K562 (cell line): ENCODE measurements at regions not wholly inside any gene's neighbourhood (a gene's known extent, or its start where the extent isn't known, plus 50 kb on each side); places are given as distances from the start of the nearest gene placed in this dataset.

ENCODE experiments used
- ATAC-seq: fragments of 200-7000 bp; cut with Tn5 transposase; 3 replicates; pipeline ENCODE4 v1.9.1; 2020; ENCODE audit warnings: moderate library complexity
- BruUV-seq: library from RNA; stranded (reverse); fragments of 400-500 nt; replicated peaks from 2 replicates; lab custom pipeline; 2021; lab: Mats Ljungman, UMichigan
- CTCF ChIA-PET: fragments of 300-600 bp; formaldehyde crosslinking; extraction: SDS; loops from one replicate; lab custom pipeline; 2021; ENCODE audit warnings: low intra/inter-chr PET ratio; lab: Yijun Ruan, JAX
- POLR2A ChIA-PET: fragments of 300-600, 350-650 bp; sonication (Branson Sonifier 250); formaldehyde crosslinking; extraction: SDS; loops from one replicate; lab custom pipeline; 2021; ENCODE audit warnings: antibody characterized with exemption, inconsistent platforms; lab: Yijun Ruan, JAX
- DNase-seq, 4 experiments: peaks; one replicate each; pipeline versions ENCODE4 v3.0.0 to v3.0.0-alpha.2; 2011 to 2018; ENCODE audit warnings: low spot score in 3 of 4, mixed read lengths in 3 of 4; ENCODE audit errors: extremely low read depth in 1 of 4
- FAIRE-seq: peaks from 2 replicates; lab custom pipeline; 2011; peaks lifted over from hg19 to GRCh38; lab: Jason Lieb, UNC
- H2AFZ ChIP-seq: 2 replicates; pipeline ENCODE4 v1.6.0; 2011; ENCODE audit warnings: low read depth, low read length, control low read depth, inconsistent platforms
- H3K27ac ChIP-seq: fragments of 200-600 bp; 3 replicates; pipeline ENCODE4 v1.8.0; 2011; ENCODE audit warnings: low read depth, mild to moderate bottlenecking, control low read depth, inconsistent platforms, low read length, moderate library complexity, mixed read lengths; ENCODE audit errors: extremely low read depth
- H3K27me3 ChIP-seq, 2 experiments: fragments of 300-600 bp in 1 of 2; 2 replicates in 1 of 2; 3 replicates in 1 of 2; pipeline versions ENCODE4 v1.6.0 to v1.8.0; 2011; ENCODE audit warnings: inconsistent platforms in 2 of 2, low read length in 2 of 2, mild to moderate bottlenecking in 1 of 2, mixed read lengths in 1 of 2, moderate library complexity in 1 of 2; ENCODE audit not compliant: control insufficient read depth in 2 of 2, insufficient read depth in 2 of 2
- H3K36me3 ChIP-seq: fragments of 300-600 bp; 3 replicates; pipeline ENCODE4 v1.8.0; 2011; ENCODE audit warnings: mild to moderate bottlenecking, low read length, inconsistent platforms; ENCODE audit not compliant: control insufficient read depth, insufficient read depth
- H3K4me1 ChIP-seq, 2 experiments: fragments of 200-600 bp in 1 of 2; replicated peaks in 1 of 2; 2 replicates in 1 of 2; 3 replicates in 1 of 2; pipeline versions ENCODE4 v1.5.1 to v1.8.0; 2011; ENCODE audit warnings: inconsistent platforms in 2 of 2, low read length in 2 of 2, mild to moderate bottlenecking in 1 of 2, mixed read lengths in 1 of 2, moderate library complexity in 1 of 2; ENCODE audit not compliant: control insufficient read depth in 2 of 2, insufficient read depth in 2 of 2
- H3K4me2 ChIP-seq: 2 replicates; pipeline ENCODE4 v1.6.1; 2011; ENCODE audit warnings: low read length, control low read depth, inconsistent platforms, mixed read lengths; ENCODE audit not compliant: insufficient read depth
- H3K4me3 ChIP-seq: fragments of 200-600 bp; sonication (generic), shearing (Covaris generic); 2 replicates; pipeline ENCODE4 v1.5.1; 2016; ENCODE audit warnings: control low read depth, inconsistent platforms
- H3K79me2 ChIP-seq: fragments of 200-600 bp; 3 replicates; pipeline ENCODE4 v1.8.0; 2011; ENCODE audit warnings: low read length, inconsistent platforms; ENCODE audit not compliant: control insufficient read depth, insufficient read depth
- H3K9ac ChIP-seq, 2 experiments: 2 replicates each; pipeline versions ENCODE4 v1.6.0 to v1.6.1; 2011; ENCODE audit warnings: low read depth in 2 of 2, low read length in 2 of 2, control low read depth in 1 of 2, inconsistent platforms in 1 of 2, mild to moderate bottlenecking in 1 of 2, mixed read lengths in 1 of 2; ENCODE audit not compliant: insufficient read depth in 1 of 2
- H3K9me1 ChIP-seq: one replicate; pipeline ENCODE4 v1.6.0; 2011; ENCODE audit warnings: inconsistent platforms, mild to moderate bottlenecking, low read length, moderate library complexity; ENCODE audit not compliant: control insufficient read depth, insufficient read depth
- H3K9me3 ChIP-seq: replicated peaks from 2 replicates; pipeline ENCODE4 v1.5.1; 2011; ENCODE audit warnings: low read depth, low read length, inconsistent platforms; ENCODE audit not compliant: control insufficient read depth, insufficient read depth
- H4K20me1 ChIP-seq: replicated peaks from 2 replicates; pipeline ENCODE4 v1.6.1; 2011; ENCODE audit warnings: low read length, inconsistent platforms, mixed read lengths; ENCODE audit not compliant: control insufficient read depth, insufficient read depth
- FIP1L1 ChIP-seq: fragments of 200-400 bp; formaldehyde crosslinking; IDR thresholded peaks from 2 replicates; pipeline ENCODE4 v1.6.1; 2018; ENCODE audit warnings: mild to moderate bottlenecking, low read depth, low read length; ENCODE audit not compliant: poor library complexity, severe bottlenecking
- KAT8 ChIP-seq: fragments of 450-650 bp; IDR thresholded peaks from 2 replicates; pipeline ENCODE4 v1.6.1; 2016; ENCODE audit warnings: low read depth, mild to moderate bottlenecking
- RAD21 ChIP-seq, 2 experiments: fragments of 250-450 bp in 1 of 2; fragments of 450-650 bp in 1 of 2; sonication (Bioruptor Pico) in 1 of 2; formaldehyde crosslinking in 1 of 2; IDR thresholded peaks in 1 of 2; conservative IDR thresholded peaks in 1 of 2; 2 replicates each; pipeline versions ENCODE4 v1.4.0 to v1.8.0; 2020 to 2022; ENCODE audit warnings: mild to moderate bottlenecking in 2 of 2, moderate library complexity in 1 of 2
- SMAD2 ChIP-seq: fragments of 150-350 bp; IDR thresholded peaks from 2 replicates; pipeline ENCODE4 v1.6.1; 2014; ENCODE audit warnings: low read depth, mild to moderate bottlenecking, low read length
- SRSF3 ChIP-seq: fragments of 200-400 bp; formaldehyde crosslinking; IDR thresholded peaks from 2 replicates; pipeline ENCODE4 v1.6.1; 2016; ENCODE audit warnings: mild to moderate bottlenecking, low read length, moderate library complexity; ENCODE audit not compliant: insufficient read depth
- ZBED1 ChIP-seq: IDR thresholded peaks from 2 replicates; pipeline ENCODE4 v1.6.1; 2014
- WGBS: fragments of 100-300 bp; shearing (Covaris generic); methylation state at CpG from one replicate; pipeline ENCODE4 v1.1.6; 2016; ENCODE audit warnings: low coverage, mixed read lengths; ENCODE audit not compliant: insufficient coverage; ENCODE audit errors: missing lambda C conversion rate; 5-methylcytosine and 5-hydroxymethylcytosine counted together
- in situ Hi-C: fragments of 300-500 bp; cut with MboI; formaldehyde crosslinking; loops from 4 replicates; pipeline ENCODE4 v1.15.0; 2018; ENCODE audit warnings: inconsistent platforms, mixed read lengths
- intact Hi-C: fragments of 100-400 bp; cut with micrococcal nuclease; formaldehyde crosslinking; loops from 2 replicates; pipeline ENCODE4 v1.14.2; 2022
- TF ChIP-seq, protein P1 (sequence below): sonication (generic); formaldehyde crosslinking; IDR thresholded peaks from 2 replicates; pipeline ENCODE4 v1.8.0; 2023; ENCODE audit warnings: mild to moderate bottlenecking, missing genetic modification reagents

DNA sequence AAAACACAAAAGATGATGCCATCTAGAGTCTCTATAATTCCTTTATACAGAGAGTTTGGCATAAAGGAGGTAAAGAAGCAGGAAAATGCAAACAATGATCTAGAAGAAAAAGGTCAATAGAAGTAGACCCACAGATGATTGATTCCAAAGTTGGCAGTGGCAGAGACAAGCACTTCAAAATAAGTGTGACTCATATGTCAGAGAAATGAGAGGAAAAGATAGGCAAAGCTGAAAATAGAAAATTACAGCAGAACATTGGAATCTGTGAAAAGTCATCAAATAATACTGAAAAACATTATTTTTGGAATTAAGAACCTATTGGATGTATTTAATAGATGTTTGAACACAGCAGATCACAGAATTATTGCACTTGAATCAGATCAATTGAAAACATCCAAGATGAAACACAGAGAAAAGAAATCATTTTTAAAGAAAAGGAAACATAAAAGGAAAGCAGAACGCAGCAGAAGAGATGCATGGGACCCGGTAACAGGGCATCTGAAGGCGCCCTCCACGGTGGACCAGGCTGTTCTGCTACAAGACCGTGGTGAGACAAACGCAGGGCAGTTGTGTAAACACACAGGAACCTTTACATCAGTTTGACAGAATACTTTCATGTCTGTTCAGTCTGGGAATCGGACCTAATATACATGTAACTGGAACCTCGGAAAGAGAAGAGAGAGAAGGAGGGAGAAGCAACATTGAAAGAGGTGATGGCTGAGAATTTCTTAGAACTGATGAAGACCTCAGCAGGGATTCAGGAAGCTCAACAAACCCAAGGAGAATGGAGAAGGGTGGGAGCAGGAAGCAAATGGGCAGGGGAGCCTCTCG lies 74.6 kb upstream of the GPC1 start:
- no peak overlapping the region for H3K9ac ChIP-seq
- H3K4me1 ChIP-seq = 0 out of 5 replicates have a peak, but pooled peaks cover 0 to 3% of the 10 kb centered on the region in 2 experiments
- no peak for ATAC-seq
- ChIA-PET POLR2A (interaction anchor here (0.6 kb wide), 1 partner anchor 75 kb away, joined by 4 read pairs; no protein-coding TSS in a partner anchor), CTCF (no interaction called here)
- BruUV-seq = no TSS peak
- no peak overlapping the region for H2AFZ ChIP-seq
- TF ChIP-seq, protein P1, sequence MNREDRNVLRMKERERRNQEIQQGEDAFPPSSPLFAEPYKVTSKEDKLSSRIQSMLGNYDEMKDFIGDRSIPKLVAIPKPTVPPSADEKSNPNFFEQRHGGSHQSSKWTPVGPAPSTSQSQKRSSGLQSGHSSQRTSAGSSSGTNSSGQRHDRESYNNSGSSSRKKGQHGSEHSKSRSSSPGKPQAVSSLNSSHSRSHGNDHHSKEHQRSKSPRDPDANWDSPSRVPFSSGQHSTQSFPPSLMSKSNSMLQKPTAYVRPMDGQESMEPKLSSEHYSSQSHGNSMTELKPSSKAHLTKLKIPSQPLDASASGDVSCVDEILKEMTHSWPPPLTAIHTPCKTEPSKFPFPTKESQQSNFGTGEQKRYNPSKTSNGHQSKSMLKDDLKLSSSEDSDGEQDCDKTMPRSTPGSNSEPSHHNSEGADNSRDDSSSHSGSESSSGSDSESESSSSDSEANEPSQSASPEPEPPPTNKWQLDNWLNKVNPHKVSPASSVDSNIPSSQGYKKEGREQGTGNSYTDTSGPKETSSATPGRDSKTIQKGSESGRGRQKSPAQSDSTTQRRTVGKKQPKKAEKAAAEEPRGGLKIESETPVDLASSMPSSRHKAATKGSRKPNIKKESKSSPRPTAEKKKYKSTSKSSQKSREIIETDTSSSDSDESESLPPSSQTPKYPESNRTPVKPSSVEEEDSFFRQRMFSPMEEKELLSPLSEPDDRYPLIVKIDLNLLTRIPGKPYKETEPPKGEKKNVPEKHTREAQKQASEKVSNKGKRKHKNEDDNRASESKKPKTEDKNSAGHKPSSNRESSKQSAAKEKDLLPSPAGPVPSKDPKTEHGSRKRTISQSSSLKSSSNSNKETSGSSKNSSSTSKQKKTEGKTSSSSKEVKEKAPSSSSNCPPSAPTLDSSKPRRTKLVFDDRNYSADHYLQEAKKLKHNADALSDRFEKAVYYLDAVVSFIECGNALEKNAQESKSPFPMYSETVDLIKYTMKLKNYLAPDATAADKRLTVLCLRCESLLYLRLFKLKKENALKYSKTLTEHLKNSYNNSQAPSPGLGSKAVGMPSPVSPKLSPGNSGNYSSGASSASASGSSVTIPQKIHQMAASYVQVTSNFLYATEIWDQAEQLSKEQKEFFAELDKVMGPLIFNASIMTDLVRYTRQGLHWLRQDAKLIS = no peak
- TF ChIP-seq RAD21 (CRISPR knock-in tag; conservative IDR thresholded peaks at IDR 0.05 in 1 of 2, IDR thresholded peaks at IDR 0.05 in 1 of 2) (no peak), FIP1L1 (no peak), ZBED1 (no peak), SMAD2 (no peak), KAT8 (no peak), SRSF3 (no peak)
- no peak overlapping the region for H3K4me3 ChIP-seq
- H3K9me3 ChIP-seq = no peaks in the 10 kb centered on the region
- no peaks in the 10 kb centered on the region for H3K9me1 ChIP-seq
- in situ Hi-C loops = no loop called here
- no peak for DNase-seq
- peaks cover 0 to 50% of the 10 kb centered on the region in 2 experiments; a peak in 3 of 5 replicates for H3K27me3 ChIP-seq
- FAIRE-seq = no peak
- H3K4me2 ChIP-seq = no peak overlapping the region
- intact Hi-C loops = no loop called here
- H3K27ac ChIP-seq = no peak overlapping the region
- no peaks in the 10 kb centered on the region for H3K36me3 ChIP-seq
- WGBS = 0% methylated on average over 5 of the region's 9 CpGs
- H3K79me2 ChIP-seq = no peaks in the 10 kb centered on the region
- H4K20me1 ChIP-seq = no peaks in the 10 kb centered on the region
